ENCODE measurements at regions not wholly inside any gene's neighbourhood (a gene's known extent, or its start where the extent isn't known, plus 50 kb on each side); places are given as distances from the start of the nearest gene placed in this dataset.

GRCh38 chr5:110001648-110002047, 311.9 kb downstream of the MAN2A1 start (continued):
- TF ChIP-seq REST (IDR thresholded peaks at IDR 0.05; ENCODE audit: unreplicated experiment) (no peak), ZNF331 (CRISPR knock-in tag; IDR thresholded peaks at IDR 0.05; ENCODE audit: low read depth) (no peak), NANOG (IDR thresholded peaks at IDR 0.05; ENCODE audit: borderline replicate concordance) (no peak), STAT1 (IDR thresholded peaks at IDR 0.05; ENCODE audit: unreplicated experiment) (no peak), CREB1 (CRISPR knock-in tag; IDR thresholded peaks at IDR 0.05; ENCODE audit: low read depth) (no peak), ETS1 (IDR thresholded peaks at IDR 0.05) (no peak), EZH2 (IDR thresholded peaks at IDR 0.05; ENCODE audit: low read depth, unreplicated experiment) (no peak), JUNB (IDR thresholded peaks at IDR 0.05; ENCODE audit: unreplicated experiment) (no peak), CTCF (conservative IDR thresholded peaks at IDR 0.05; ENCODE audit: low read depth in 2 of 2) (no peak), POLR2AphosphoS5 (IDR thresholded peaks at IDR 0.05; ENCODE audit: low read depth) (no peak)

GRCh38 chr5:110002652-110003051, 312.9 kb downstream of the MAN2A1 start:
- no peaks in the 10 kb centered on the region for H3K36me3 ChIP-seq (ENCODE audit: insufficient read depth)
- H3K36me3 Mint-ChIP-seq (ENCODE audit: low read depth), result peaks cover 5% of the 10 kb centered on the region; the same call in 1 of the 3 replicates
- H3K27me3 ChIP-seq (ENCODE audit: insufficient read depth), result no peaks in the 10 kb centered on the region
- H3K4me1 Mint-ChIP-seq, result peaks cover 29% of the 10 kb centered on the region
- H3K27ac ChIP-seq (ENCODE audit: low read depth), result no peak overlapping the region
- H3K4me1 ChIP-seq (ENCODE audit: insufficient read depth), result peaks cover 31% of the 10 kb centered on the region
- no peaks in the 10 kb centered on the region for H3K79me2 ChIP-seq (replicated peaks; ENCODE audit: insufficient read depth)
- H3K4me3 Mint-ChIP-seq, result no peak overlapping the region
- no peak overlapping the region for H3K27ac Mint-ChIP-seq
- TF ChIP-seq JUNB (IDR thresholded peaks at IDR 0.05; ENCODE audit: unreplicated experiment), result no peak
- TF ChIP-seq EZH2 (IDR thresholded peaks at IDR 0.05; ENCODE audit: low read depth, unreplicated experiment), result no peak
- H3F3A ChIP-seq (replicated peaks; ENCODE audit: low read depth), result no peaks in the 10 kb centered on the region
- H3K9me3 Mint-ChIP-seq, result peaks cover 6% of the 10 kb centered on the region
- no peaks in the 10 kb centered on the region for H4K20me1 ChIP-seq (replicated peaks; ENCODE audit: insufficient read depth)
- H3K27me3 Mint-ChIP-seq (ENCODE audit: insufficient read depth, low read depth, poor library complexity), result no peaks in the 10 kb centered on the region
- DNase-seq (ENCODE audit: low spot score) (no peak), ATAC-seq (no peak)
- H3K4me3 ChIP-seq, result no peak overlapping the region
- H2AFZ ChIP-seq, result no peak overlapping the region
- peaks cover 3% of the 10 kb centered on the region; the same call in 1 of the 2 replicates for H3K9me2 ChIP-seq (ENCODE audit: insufficient read depth)
- no peak overlapping the region for H3K4me2 ChIP-seq

Measured in GM23338 (cell line).